ENCODE measurements at regions not wholly inside any gene's neighbourhood (a gene's known extent, or its start where the extent isn't known, plus 50 kb on each side); places are given as distances from the start of the nearest gene placed in this dataset.

- no peaks in the 10 kb centered on the region for H3K9me3 ChIP-seq (ENCODE audit: control insufficient read depth, low read length)
- no peak overlapping the region for H3K4me3 ChIP-seq (ENCODE audit: low read length)
- no peak overlapping the region for H3K9ac ChIP-seq (ENCODE audit: low read length)
- H3K4me1 ChIP-seq (ENCODE audit: control insufficient read depth, insufficient read depth, low read length): no peaks in the 10 kb centered on the region
- H3K36me3 ChIP-seq (ENCODE audit: control insufficient read depth, insufficient read depth, low read length): no peaks in the 10 kb centered on the region
- no peaks in the 10 kb centered on the region for H3K27me3 ChIP-seq (ENCODE audit: control insufficient read depth, insufficient read depth, low read length)
Measured at GRCh38 chr6:134689641-134690040, 260.3 kb downstream of the ALDH8A1 start.

DNA sequence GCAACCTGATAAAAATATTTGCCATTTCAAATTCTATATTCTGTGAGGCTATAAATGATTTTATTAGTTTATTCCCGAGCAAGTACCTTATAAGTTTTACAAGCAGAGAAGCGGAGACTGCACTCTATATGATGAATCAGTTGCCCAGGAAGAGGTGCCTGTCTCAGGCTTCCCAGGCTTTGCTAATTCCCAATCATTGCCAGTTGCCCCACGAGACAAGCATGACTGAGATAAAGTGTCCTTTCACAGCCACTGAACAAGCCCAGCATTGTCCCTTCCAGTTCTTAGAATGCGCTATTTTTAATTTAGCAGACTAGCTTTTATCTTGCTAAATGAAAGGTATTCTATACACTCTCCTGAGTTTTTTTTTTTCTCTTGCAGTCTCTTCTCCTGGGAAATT lies 260.7 kb downstream of the ALDH8A1 start:
- Histone ChIP-seq H3K9ac (ENCODE audit: low read length) (no peak overlapping the region), H3K4me3 (ENCODE audit: low read length) (no peak overlapping the region), H3K9me3 (ENCODE audit: control insufficient read depth, low read length) (no peaks in the 10 kb centered on the region), H3K36me3 (ENCODE audit: control insufficient read depth, insufficient read depth, low read length) (no peaks in the 10 kb centered on the region), H3K4me1 (ENCODE audit: control insufficient read depth, insufficient read depth, low read length) (no peaks in the 10 kb centered on the region), H3K27me3 (ENCODE audit: control insufficient read depth, insufficient read depth, low read length) (no peaks in the 10 kb centered on the region)

- Histone ChIP-seq H3K9ac (ENCODE audit: low read length) (no peak overlapping the region), H3K27me3 (ENCODE audit: control insufficient read depth, insufficient read depth, low read length) (no peaks in the 10 kb centered on the region), H3K4me3 (ENCODE audit: low read length) (no peak overlapping the region), H3K9me3 (ENCODE audit: control insufficient read depth, low read length) (no peaks in the 10 kb centered on the region), H3K36me3 (ENCODE audit: control insufficient read depth, insufficient read depth, low read length) (no peaks in the 10 kb centered on the region), H3K4me1 (ENCODE audit: control insufficient read depth, insufficient read depth, low read length) (no peaks in the 10 kb centered on the region)
Measured at GRCh38 chr6:134686071-134686470, 263.8 kb downstream of the ALDH8A1 start.

DNA sequence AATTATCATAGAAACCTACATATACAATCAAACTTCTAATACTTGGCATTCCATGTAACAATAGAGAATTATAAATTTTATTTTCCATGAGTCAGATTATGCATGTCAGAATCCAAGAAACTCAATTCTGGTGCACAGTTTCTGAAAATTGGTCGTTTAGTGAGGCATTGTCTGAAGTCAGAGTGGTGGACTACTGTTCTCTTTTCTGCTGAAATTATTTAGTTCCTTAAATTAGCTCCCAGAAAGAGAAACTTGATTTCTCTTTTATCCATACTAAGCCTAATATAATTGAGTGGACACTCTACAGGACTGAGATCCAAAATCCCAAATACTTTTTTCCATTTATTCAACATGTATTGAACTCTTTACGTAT lies 265.5 kb downstream of the ALDH8A1 start:
- H3K4me3 ChIP-seq (ENCODE audit: low read length): no peak overlapping the region
- no peaks in the 10 kb centered on the region for H3K4me1 ChIP-seq (ENCODE audit: control insufficient read depth, insufficient read depth, low read length)
- no peaks in the 10 kb centered on the region for H3K36me3 ChIP-seq (ENCODE audit: control insufficient read depth, insufficient read depth, low read length)
- no peak overlapping the region for H3K9ac ChIP-seq (ENCODE audit: low read length)
- H3K27me3 ChIP-seq (ENCODE audit: control insufficient read depth, insufficient read depth, low read length): no peaks in the 10 kb centered on the region
- no peaks in the 10 kb centered on the region for H3K9me3 ChIP-seq (ENCODE audit: control insufficient read depth, low read length)

DNA sequence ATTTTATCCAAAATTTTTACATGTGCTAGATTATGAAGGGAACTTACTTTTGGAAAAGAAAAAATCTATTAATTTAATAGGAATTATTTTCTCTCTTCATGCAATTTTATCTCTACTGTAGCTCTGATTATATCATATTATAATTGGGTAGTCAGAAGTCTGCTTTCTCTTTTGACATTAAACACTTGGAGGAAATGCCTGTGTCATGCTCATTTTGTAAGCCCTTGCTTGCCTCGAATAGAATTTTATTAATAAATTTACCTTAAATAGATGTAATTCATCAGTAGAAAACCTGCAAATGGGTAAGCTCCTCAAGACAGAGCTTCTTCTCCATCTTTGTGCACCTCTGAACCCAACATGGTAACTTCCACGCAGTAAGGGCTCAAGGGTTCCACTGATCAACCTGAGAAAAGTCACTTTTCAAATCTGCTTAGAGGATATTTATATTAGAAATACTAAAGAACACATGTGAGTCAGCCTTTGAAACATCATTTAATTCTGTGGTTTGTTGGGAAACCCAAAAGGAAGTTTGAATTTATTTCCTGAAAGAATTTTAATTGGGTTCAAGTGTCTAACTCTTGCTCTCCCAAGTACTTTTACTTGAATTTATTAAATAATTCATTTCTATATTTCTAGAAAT lies 266.0 kb downstream of the ALDH8A1 start:
- Histone ChIP-seq H3K27me3 (ENCODE audit: control insufficient read depth, insufficient read depth, low read length) (no peaks in the 10 kb centered on the region), H3K9me3 (ENCODE audit: control insufficient read depth, low read length) (no peaks in the 10 kb centered on the region), H3K4me1 (ENCODE audit: control insufficient read depth, insufficient read depth, low read length) (peaks cover under 1% of the 10 kb centered on the region), H3K4me3 (ENCODE audit: low read length) (no peak overlapping the region), H3K36me3 (ENCODE audit: control insufficient read depth, insufficient read depth, low read length) (no peaks in the 10 kb centered on the region), H3K9ac (ENCODE audit: low read length) (no peak overlapping the region)

GRCh38 chr6:134680433-134680832 lies 269.5 kb downstream of the ALDH8A1 start:
- H3K9ac ChIP-seq (ENCODE audit: low read length): no peak overlapping the region
- H3K4me1 ChIP-seq (ENCODE audit: control insufficient read depth, insufficient read depth, low read length): peaks cover 14% of the 10 kb centered on the region
- H3K27me3 ChIP-seq (ENCODE audit: control insufficient read depth, insufficient read depth, low read length): no peaks in the 10 kb centered on the region
- H3K9me3 ChIP-seq (ENCODE audit: control insufficient read depth, low read length): no peaks in the 10 kb centered on the region
- H3K4me3 ChIP-seq (ENCODE audit: low read length): no peak overlapping the region
- no peaks in the 10 kb centered on the region for H3K36me3 ChIP-seq (ENCODE audit: control insufficient read depth, insufficient read depth, low read length)

- H3K36me3 ChIP-seq (ENCODE audit: control insufficient read depth, insufficient read depth, low read length): no peaks in the 10 kb centered on the region
- peaks cover 14% of the 10 kb centered on the region for H3K4me1 ChIP-seq (ENCODE audit: control insufficient read depth, insufficient read depth, low read length)
- no peak overlapping the region for H3K9ac ChIP-seq (ENCODE audit: low read length)
- H3K27me3 ChIP-seq (ENCODE audit: control insufficient read depth, insufficient read depth, low read length): no peaks in the 10 kb centered on the region
- no peaks in the 10 kb centered on the region for H3K9me3 ChIP-seq (ENCODE audit: control insufficient read depth, low read length)
- H3K4me3 ChIP-seq (ENCODE audit: low read length): no peak overlapping the region
Measured at GRCh38 chr6:134680021-134680420, 269.9 kb downstream of the ALDH8A1 start.

- Histone ChIP-seq H3K9me3 (ENCODE audit: control insufficient read depth, low read length) (no peaks in the 10 kb centered on the region), H3K27me3 (ENCODE audit: control insufficient read depth, insufficient read depth, low read length) (no peaks in the 10 kb centered on the region), H3K4me3 (ENCODE audit: low read length) (no peak overlapping the region), H3K4me1 (ENCODE audit: control insufficient read depth, insufficient read depth, low read length) (peaks cover 14% of the 10 kb centered on the region), H3K36me3 (ENCODE audit: control insufficient read depth, insufficient read depth, low read length) (no peaks in the 10 kb centered on the region), H3K9ac (ENCODE audit: low read length) (no peak overlapping the region)
Measured at GRCh38 chr6:134678436-134678889, 271.4 kb downstream of the ALDH8A1 start.

DNA sequence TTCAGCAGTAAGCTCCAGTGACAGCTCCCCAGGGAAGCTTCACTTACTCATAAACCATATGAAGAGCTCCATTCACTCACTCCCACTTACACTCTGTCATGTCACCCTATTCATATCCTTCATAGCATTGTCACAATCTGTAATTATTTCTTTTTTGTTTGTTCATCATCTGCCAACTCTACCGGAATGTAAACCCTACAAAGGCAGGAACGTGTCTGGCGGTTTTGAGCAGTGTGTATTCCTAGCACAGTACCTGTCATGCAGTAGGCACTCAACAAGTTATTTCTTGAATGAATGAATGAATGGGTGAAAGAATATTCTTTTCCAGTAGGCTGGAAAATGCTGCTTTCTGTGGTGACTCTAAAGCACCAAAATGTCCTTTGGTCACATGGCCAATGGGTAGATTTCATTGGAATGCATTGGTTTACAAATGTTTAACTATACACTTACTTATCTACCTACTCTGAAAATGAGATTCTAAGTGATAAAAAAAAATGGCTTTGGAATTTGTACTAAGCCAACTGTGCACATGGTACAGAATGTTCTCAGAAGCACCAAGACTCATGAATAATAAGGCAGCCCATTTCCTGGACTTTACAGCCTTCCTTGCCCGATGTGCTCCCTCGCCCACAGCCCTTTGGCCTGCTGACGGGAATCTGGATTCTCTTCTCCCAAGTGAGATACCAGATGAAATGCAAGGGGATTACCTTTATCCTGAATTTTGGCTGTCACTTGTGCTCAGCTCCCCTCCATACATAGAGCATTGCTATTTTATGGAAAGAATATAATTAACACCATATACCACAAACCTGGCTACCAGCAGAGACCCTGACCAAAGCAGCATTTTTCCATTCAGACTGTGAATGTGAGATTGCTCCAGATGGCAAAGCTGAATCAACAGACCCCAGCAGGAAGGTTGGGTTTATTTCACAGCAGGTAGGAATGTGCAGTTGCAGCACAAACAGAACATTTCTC lies 273.3 kb downstream of the ALDH8A1 start:
- no peaks in the 10 kb centered on the region for H3K27me3 ChIP-seq (ENCODE audit: control insufficient read depth, insufficient read depth, low read length)
- H3K4me1 ChIP-seq (ENCODE audit: control insufficient read depth, insufficient read depth, low read length): peaks cover 14% of the 10 kb centered on the region
- no peaks in the 10 kb centered on the region for H3K9me3 ChIP-seq (ENCODE audit: control insufficient read depth, low read length)
- no peaks in the 10 kb centered on the region for H3K36me3 ChIP-seq (ENCODE audit: control insufficient read depth, insufficient read depth, low read length)
- no peak overlapping the region for H3K9ac ChIP-seq (ENCODE audit: low read length)
- no peak overlapping the region for H3K4me3 ChIP-seq (ENCODE audit: low read length)

GRCh38 chr6:134675110-134676054 lies 274.5 kb downstream of the ALDH8A1 start:
- Histone ChIP-seq H3K4me3 (ENCODE audit: low read length) (no peak overlapping the region), H3K9ac (ENCODE audit: low read length) (no peak overlapping the region), H3K4me1 (ENCODE audit: control insufficient read depth, insufficient read depth, low read length) (peaks cover 14% of the 10 kb centered on the region), H3K9me3 (ENCODE audit: control insufficient read depth, low read length) (no peaks in the 10 kb centered on the region), H3K36me3 (ENCODE audit: control insufficient read depth, insufficient read depth, low read length) (no peaks in the 10 kb centered on the region), H3K27me3 (ENCODE audit: control insufficient read depth, insufficient read depth, low read length) (no peaks in the 10 kb centered on the region)

DNA sequence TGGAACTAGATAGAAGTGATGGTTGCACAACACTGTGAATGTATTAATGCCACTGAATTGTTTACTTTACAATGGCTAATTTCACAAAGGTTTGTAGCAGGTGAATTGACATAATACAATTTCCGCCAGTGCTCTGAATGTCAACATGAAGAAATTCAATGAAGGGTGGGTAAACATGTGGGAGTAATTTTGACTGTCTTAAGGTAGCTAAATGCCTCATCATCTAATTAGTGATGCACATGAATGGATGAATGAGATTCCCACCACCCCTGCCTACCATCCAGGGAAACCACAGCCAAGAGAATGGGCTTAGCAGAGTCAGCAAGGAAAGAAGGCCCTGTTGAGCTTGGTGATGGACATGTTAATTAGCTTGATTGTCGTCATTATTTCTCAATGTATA lies 275.3 kb downstream of the ALDH8A1 start:
- Histone ChIP-seq H3K9ac (ENCODE audit: low read length) (no peak overlapping the region), H3K4me3 (ENCODE audit: low read length) (no peak overlapping the region), H3K27me3 (ENCODE audit: control insufficient read depth, insufficient read depth, low read length) (no peaks in the 10 kb centered on the region), H3K9me3 (ENCODE audit: control insufficient read depth, low read length) (no peaks in the 10 kb centered on the region), H3K4me1 (ENCODE audit: control insufficient read depth, insufficient read depth, low read length) (peaks cover 14% of the 10 kb centered on the region), H3K36me3 (ENCODE audit: control insufficient read depth, insufficient read depth, low read length) (no peaks in the 10 kb centered on the region)
